IPS-NIHi7 (cell line): ENCODE measurements at regions not wholly inside any gene's neighbourhood (a gene's known extent, or its start where the extent isn't known, plus 50 kb on each side); places are given as distances from the start of the nearest gene placed in this dataset.
"Not testable (repeated sequence)": the region's sequence is repeated elsewhere in the genome, so short reads cannot be mapped to it uniquely, and the experiment has no call there.

Experiments
- DNase-seq: peaks from one replicate; pipeline ENCODE4 v3.0.0; 2012; ENCODE audit warnings: mixed read lengths; ENCODE audit errors: extremely low spot score

DNA sequence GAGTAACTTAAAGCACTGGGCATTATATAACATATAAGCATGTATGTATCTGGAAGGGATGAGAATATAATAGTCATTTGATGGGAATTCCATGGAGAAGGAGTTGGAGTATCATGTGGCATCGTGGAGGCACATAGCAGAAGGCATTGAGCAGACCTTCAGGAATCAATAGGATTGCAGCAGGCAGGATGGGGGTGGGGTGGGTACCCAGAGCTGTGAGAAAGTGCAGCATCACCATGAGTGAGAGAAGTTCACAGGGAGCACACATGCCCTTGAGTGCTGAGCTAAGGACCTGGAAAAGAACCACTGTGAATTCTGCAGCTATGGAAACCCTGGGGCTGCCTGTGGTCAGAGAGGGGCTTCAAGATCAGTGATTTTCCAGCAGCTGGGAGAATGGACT is 57.3 kb downstream of the MED10 start:
- no peak for DNase-seq

DNA sequence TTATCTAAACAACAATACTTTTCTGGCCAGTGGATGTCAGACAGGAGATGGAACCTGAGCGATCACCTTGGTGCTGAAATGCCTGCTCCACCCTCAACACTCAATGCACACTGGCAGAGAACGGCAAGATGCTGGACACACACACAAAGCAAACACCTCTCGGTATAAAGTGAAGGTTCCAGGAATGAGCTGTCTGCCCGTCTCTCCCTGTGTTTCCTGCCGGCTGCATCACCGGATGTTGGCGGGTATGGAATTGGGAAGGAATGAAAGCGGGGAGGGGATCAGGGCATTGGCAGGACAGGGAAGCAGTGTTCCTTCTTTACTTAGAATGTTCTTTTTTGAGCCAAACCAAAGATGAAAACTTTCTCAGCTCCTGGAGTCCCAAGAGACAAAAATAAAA is 59.2 kb downstream of the MED10 start:
- no peak for DNase-seq

DNA sequence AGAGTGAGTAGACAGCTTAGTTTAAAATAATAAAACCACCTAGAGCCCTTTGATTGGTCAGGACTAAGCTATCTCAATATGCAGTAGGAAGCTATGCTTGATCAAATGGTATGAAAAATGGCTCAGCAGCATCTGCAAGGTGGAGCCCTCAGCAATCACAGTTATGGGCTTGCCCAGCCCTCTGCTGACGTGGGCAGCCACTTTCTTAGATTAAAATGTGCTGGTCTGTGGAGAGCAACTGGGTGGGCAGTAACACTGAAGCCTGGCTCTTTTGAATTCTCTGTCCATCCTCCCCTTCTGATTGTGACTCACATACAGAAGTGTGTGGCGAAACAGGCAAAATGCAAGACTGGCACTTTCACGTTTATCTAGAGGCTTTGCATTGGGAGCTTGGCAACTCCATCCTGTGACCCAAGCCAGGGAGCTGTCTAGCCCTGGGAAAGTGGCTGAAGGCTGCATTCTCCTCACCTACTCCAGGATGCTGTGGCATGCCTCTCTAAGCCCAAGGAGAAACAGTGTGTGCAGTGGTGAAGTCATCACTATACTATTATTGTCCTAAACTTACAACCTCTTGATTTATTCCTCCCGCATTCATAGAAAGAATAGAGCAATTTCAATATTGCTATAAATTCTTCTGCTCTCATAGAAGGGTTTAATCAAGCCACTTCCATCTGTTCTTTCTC is 61.1 kb downstream of the MED10 start:
- DNase-seq: no peak

DNA sequence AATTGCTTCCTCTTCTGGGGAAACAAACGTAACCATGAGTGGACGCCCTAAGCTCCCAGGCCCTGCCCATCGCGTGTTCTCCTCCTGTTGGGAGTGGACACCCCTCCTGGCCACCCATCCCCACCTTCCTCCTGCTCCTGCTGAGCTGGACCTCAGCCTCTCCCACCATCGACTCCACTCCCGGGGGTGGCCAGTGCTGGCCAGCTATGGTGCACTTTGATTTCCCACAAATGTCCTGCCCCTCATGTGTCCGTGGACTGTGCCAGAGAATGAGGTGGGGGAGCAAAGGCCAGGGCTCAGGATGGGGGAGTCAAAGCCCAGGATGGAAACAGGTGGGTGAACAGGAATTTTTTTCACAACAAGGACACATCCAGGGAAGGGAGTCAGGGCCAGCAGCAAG is 62.8 kb downstream of the MED10 start:
- no peak for DNase-seq

DNA sequence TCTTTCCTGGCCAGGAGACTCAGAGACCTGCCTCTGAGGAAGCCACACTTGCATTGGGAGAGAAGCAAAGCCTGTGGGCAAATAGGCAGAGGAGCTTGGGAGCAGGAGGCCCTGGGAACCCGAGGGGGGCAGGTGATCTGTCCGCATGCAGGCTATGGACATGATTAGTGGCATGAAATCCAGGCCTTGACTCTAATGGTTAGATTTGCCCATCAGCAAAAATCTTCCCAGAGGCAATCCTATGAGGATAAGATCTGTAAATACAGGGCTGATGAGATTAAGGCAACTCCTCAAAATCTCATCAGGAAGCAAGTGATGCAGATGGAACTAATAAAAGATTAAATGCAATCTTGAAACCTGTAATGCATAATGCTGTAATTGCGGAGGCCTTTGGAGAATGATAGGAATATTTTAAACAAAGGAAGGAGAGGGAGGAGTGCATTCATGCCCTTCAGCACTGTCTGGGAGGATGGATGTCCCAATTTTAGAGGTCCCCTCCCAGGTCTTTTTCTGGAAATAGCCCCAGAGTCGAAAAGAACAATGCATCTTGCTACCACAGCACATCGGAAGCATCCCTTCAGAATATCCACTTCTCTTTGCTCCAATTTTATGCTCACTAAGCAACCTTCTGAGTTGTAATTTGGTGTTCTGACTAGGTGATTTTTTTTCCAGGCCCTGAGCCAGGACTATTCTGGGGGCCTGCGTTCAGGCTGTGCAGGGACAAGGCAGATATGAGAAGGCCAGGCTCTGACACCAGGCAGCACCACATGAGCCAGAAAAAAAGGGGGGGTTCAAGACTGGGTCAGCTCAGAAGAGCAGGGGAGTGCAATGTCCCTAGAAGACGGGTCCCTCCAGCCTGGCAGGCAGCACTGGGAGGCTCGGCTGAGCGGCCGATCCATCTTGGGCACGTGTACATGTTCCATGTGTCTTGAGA is 66.5 kb downstream of the MED10 start:
- DNase-seq: no peak

DNA sequence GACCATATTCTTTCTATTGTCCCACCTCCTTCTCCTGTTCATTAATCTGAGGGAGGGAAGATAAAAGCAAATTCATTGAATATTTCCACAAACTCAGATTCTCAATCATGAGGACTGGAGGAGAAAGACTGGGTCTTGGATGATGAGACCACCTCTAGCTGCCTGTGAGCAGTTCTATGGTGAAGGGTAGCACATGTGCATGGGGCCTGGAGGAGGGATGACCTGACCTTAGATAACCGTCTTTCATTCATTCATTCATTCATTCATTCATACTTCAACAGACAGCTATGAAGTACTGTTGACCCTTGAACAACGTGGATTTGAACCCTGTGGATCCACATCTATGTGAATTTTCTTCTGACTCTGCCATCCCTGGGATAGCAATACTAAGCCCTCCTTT is 68.4 kb downstream of the MED10 start:
- DNase-seq: no peak

DNA sequence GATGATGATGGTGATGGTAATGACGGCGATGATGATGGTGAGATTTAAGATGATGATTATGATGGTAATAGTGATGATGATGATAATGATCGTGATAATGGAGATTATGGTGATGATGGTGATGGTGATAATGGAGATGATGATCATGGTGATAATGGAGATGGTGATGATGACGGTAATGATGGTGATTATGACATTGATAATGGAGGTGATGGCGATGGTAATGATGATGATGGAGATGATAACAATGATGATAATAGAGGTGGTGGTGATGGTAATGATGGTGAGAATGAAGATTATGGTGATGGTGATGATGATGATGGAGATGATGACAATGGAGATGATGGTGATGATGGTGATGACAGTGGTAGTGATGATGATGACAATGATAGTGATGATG is 69.7 kb downstream of the MED10 start:
- no peak for DNase-seq

DNA sequence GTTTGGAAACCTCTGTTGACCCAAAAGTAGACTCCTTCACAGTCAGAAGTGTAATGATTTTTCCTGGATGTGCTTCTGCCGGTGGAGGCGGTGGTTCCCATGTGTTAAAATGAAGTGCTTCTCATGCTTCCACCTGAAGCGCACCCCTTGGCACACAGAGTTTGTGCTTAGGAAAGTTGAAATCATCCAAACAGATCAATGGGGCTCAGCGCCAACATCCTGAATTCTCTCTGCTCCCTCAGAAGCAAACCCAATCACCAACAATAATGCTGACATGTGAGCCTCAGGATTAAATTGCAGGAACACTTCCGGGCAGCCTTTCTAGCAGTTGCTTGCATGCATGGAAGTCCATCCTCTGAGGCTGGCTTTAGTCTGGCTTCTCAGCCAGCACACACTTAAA is 71.0 kb downstream of the MED10 start:
- no peak for DNase-seq

DNA sequence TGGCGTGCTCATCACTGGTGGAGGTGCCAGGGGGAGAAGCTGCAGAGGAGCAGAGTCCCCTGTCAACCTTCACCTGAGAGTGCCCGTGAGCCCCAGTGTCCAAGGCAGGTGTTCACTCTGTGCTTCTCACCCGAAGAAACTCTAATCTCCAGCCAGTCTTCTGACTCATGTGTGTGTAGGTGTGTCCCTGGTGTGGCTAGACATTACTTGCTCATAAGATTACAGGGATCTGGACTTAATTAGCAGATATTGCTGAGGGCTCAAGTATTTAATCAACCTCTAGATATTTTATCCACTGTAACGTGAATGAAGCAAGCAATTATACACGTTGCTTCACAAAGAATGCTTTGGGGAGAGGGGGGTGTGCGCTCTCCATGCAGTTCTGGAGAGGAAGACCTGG is 72.5 kb downstream of the MED10 start:
- DNase-seq: no peak

DNA sequence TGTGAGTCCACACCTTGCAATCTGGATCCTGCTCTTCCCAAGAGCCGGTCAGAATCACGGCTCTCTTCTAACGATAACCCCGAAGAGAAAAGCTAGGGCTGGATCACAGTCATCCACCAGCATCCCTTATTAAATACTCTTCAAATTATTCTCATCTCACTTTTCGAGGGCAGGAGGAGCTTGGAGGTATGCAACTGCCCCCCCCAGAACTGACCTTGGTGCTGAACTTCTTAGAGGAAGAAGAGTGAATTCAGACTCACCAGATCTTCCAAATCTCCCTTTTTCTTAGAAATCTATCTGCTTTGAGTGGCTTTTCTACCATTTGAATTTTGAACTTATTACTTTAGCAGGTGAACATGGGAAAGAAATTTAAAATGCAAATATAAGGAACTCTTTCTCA is 75.7 kb downstream of the MED10 start:
- DNase-seq: no peak

DNA sequence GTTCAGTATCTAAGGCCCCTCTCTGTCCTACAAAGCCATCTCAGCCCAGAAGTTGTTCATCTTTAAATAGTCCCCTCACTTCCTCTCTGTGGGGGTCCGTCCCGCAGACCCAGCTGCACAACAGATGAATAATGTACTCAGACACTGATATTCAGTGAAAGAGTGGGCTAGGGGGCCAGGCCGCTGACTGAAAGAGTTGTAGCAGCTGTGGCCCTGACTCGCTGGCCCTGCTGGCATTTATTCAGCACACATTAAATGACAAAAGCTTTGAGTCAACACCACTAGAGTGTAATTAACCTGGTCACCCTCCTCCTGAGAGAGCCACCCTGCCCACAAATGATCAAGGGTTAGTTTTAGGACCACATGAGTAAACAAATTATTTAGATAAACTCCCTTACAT is 76.3 kb downstream of the MED10 start:
- no peak for DNase-seq

DNA sequence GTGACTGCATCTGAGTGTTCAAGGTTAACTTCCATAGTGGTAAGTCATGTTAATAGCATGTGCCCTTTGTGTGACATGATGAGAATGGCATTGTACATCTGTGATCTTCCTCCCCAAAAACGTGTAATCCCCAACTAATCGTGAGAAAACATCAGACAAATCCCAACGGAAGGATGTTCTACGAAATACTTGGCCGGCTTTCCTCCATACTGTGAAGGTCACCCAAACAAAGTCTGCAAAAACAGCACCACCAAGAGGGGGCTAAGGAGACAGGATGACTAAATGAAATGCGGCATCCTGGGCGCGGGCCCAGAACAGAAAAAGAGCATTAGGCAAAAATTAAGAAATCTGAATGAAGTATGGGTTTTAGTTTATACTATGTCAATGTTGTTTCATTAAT is 81.8 kb downstream of the MED10 start:
- DNase-seq: no peak

DNA sequence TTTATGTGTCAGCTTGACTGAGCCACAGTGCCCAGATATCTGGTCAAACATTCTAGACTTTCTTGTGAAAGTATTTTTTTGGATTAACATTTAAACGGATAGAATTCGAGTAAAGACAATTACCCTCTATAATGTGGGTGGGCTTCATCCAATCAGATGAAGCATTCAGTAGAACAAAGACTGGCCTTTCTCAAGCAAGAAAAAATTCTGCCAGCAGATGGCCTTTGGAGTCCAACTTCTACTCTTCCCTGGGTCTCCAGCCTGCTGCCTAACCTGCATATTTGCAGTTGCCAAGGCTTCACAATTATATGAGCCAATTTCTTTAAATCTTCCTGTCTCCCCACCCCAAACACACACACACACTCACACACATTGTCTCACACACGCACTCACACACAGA is 86.4 kb downstream of the MED10 start:
- peak; percentile 23 for DNase-seq

DNA sequence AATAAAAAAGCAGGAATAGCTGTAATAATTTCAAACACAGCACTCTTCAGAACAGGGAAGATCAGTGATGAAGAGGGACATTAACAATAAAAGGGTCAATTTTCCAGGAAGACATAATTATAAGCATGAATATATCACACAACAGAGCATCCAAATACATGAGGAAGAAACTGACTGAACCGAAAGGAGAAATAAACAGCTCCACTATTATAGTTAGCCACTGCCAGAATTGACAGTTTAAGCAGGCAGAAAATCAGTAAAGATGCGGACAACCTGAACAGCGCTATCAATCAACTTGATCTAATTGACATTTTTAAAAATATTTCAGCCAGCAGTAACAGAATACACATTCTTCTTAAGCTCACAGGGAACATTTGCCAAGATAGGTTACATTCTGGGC is 89.1 kb downstream of the MED10 start:
- no peak for DNase-seq

DNA sequence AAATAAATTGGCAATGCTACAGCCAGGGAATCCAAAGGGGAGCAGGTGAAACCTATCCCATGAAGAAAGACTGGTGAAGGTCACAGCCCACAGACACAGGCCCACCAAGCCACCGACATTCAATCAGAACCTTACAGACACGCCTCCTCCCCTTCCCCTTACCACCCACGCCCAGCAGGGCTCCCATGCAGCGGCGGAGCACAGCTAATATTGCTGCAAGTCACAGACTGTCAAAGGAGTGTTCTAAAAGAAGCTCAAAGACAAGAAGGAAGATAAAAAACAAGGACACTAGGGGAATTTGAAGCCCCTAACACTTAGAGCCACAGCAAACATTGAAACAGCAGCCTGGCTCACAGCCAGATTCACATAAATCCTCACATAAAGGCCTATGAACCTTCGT is 91.2 kb downstream of the MED10 start:
- no peak for DNase-seq

DNA sequence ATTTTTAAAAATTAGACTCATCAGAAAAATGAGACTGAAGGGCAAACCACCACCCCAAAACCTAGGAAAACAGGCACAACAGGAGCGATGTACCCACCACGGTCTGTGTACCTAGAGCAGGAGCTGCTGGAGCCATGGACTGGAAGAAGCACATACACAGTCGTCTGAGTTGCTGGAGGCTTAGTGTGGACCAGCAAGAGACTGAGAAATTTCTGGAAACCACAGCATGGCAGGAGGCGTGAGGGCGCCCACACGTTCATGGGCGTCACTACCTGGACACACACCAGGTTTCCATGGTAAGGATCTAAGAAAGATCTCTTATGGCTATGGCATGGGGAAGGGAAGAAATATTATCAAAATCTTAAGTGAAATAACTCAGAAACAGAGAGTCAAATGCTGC is 91.9 kb downstream of the MED10 start:
- DNase-seq: no peak

DNA sequence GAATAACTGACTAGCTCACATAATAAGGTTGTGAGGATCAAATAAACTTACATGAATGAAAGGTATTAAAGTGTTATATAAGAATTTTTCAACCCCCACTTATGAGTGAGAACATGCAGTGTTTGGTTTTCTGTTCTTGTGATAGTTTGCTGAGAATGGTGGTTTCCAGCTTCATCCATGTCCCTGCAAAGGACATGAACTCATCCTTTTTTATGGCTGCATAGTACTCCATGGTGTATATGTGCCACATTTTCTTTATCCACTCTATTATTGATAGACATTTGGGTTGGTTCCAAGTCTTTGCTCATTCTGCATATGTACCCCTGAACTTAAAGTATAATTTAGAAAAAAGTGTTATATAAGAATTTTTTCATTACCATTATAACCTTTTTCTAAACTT is 93.9 kb downstream of the MED10 start:
- DNase-seq: not testable (repeated sequence)

DNA sequence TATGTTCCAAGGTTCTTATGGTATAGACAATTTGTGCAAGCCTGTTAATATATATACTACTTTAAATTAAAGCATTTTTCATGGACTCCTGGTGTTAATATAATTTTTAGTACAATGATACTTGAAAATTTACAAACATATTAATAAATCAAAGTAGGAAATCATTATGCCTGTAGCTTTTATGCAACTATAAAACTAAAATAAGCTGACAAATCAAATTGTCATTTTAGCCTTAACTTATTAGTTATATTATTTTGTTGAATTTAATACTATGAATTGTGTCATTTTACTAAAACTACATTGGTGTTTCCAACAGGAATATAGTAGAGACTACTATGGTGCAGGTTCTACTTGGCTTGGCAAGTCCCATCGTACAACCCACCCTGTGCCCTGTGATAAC is 96.0 kb downstream of the MED10 start:
- no peak for DNase-seq

DNA sequence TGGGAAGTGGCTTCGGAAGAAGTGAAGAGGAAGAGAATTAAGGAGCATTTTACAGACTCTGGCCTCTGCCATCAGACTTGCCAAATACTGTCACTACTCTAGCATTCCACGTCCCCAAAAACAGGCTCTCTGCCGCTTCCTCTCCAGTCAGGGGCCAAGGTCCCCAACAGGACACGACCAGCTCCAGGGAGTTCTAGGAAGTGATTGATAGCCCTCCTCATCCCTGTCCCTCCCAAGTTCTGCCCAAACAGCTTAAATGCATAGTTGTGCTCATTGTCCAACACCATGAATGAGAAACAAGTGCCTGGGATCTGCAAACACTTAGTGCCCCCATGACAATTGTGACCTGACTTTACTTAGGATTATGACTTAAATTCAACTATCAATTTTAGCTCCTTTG is 96.5 kb downstream of the MED10 start:
- no peak for DNase-seq

DNA sequence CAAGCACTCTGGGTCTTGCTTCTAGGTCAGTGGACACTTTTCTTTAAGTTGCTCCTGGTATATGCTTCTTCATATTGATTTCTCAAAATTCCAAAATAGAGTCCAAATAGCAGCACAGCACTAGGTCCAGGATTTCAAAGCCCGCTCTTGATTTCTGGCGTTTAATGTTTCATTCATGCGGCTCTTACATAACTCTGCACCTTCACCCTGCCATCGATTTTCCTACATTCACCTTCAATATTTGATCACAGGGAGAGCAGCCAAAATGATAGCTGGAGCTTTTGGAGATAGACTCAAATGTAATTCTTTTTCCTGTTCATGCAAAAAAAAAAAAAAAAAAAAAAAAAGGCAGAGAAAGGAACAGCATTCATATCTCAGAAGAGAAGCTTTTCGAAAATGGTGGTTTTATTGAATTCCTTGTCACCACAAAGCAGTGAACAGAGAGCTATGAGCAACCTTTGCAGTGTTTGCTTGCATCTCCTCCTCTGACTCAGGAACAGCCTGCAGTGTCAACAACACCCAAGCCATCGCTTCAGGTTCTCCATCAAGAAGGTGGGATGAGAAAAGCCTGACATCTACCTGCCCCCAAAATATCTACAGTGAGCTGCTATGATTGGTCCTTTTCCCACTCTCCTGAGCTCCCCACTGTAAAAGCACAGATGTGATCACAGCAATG is 97.8 kb downstream of the MED10 start:
- no peak for DNase-seq

DNA sequence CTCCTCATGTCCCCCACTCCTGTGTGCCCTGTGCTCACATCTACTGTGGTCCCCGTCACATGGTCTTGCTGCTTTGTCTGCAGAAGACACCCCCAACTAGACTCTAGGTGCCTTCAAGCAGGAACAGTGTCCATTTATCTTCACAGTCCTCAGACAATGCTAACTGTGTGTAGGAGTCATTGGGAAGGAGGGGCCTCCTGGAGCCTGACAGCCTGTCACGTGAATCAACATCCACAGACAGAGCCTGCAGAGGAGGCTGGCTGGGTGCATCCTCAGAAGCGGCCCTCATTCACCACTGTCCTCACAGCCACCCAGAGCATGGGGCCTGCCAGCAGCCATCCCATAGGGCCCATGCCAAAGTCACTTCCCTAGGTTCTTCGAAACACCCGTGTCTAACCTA is 98.7 kb downstream of the MED10 start:
- DNase-seq: peak; percentile 21

DNA sequence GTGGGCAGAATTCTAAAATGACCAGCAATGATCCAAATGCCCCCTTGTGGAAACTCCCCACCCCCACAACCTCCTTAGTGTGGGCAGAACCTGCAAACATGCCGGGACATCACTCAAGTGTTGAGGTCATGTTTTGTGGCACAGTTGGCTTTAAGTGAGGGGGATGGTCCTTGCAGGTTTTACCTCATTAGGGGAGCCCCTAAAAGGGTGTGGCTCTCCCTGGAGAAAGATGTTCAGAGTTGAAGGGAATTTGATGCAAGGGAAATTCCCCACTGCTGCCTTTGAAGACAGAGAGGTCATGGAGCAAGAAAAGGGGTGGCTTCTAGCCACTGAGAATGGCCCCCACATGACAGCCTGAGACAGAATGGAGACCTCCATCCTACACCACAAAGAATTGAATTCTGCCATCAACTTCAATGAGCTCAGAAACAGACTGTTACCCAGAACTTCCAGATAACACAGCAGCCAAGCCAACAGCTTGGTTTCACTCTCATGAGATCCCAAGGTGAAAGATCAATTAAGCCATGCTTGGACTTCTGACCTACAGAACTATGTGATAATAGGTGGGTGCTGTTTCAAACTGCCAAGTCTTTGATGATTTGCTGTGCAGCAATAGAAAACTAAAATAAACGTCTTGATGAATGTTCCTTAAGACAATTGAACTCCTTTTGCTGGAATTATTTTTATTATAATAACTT is 103.4 kb downstream of the MED10 start:
- DNase-seq: no peak
